ENCODE measurements at regions not wholly inside any gene's neighbourhood (a gene's known extent, or its start where the extent isn't known, plus 50 kb on each side); places are given as distances from the start of the nearest gene placed in this dataset.

- DNase-seq (ENCODE audit: low read depth in 3 of 3, low spot score in 1 of 3): no peak
Measured at GRCh38 chr14:98136012-98136789, 1135.8 kb downstream of the BCL11B start.

GRCh38 chr14:98137131-98138025 lies 1134.6 kb downstream of the BCL11B start:
- DNase-seq (ENCODE audit: low read depth in 3 of 3, low spot score in 1 of 3): no peak

GRCh38 chr14:98138666-98139065 lies 1133.3 kb downstream of the BCL11B start:
- DNase-seq (ENCODE audit: low read depth in 3 of 3, low spot score in 1 of 3): peak; percentile 35 to 52 (median 35)

GRCh38 chr14:98140862-98141530 lies 1131.0 kb downstream of the BCL11B start:
- DNase-seq (ENCODE audit: low read depth in 3 of 3, low spot score in 1 of 3): no peak

- no peak for DNase-seq (ENCODE audit: low read depth in 3 of 3, low spot score in 1 of 3)
Measured at GRCh38 chr14:98143566-98143965, 1128.4 kb downstream of the BCL11B start.

- no peak for DNase-seq (ENCODE audit: low read depth in 3 of 3, low spot score in 1 of 3)
Measured at GRCh38 chr14:98144964-98145363, 1127.0 kb downstream of the BCL11B start.

GRCh38 chr14:98146416-98146815 lies 1125.6 kb downstream of the BCL11B start:
- no peak for DNase-seq (ENCODE audit: low read depth in 3 of 3, low spot score in 1 of 3)

- DNase-seq (ENCODE audit: low read depth in 3 of 3, low spot score in 1 of 3): no peak
Measured at GRCh38 chr14:98154254-98154653, 1117.7 kb downstream of the BCL11B start.

- DNase-seq (ENCODE audit: low read depth in 3 of 3, low spot score in 1 of 3): no peak
Measured at GRCh38 chr14:98156411-98156810, 1115.6 kb downstream of the BCL11B start.

- DNase-seq (ENCODE audit: low read depth in 3 of 3, low spot score in 1 of 3): no peak
Measured at GRCh38 chr14:98160901-98161300, 1111.1 kb downstream of the BCL11B start.

GRCh38 chr14:98161356-98161755 lies 1110.6 kb downstream of the BCL11B start:
- no peak for DNase-seq (ENCODE audit: low read depth in 3 of 3, low spot score in 1 of 3)

GRCh38 chr14:98162856-98163805 lies 1108.9 kb downstream of the BCL11B start:
- no peak for DNase-seq (ENCODE audit: low read depth in 3 of 3, low spot score in 1 of 3)

GRCh38 chr14:98163873-98164272 lies 1108.1 kb downstream of the BCL11B start:
- DNase-seq (ENCODE audit: low read depth in 3 of 3, low spot score in 1 of 3): no peak

- DNase-seq (ENCODE audit: low read depth in 3 of 3, low spot score in 1 of 3): no peak
Measured at GRCh38 chr14:98165976-98166375, 1106.0 kb downstream of the BCL11B start.

GRCh38 chr14:98167275-98167674 lies 1104.7 kb downstream of the BCL11B start:
- DNase-seq (ENCODE audit: low read depth in 3 of 3, low spot score in 1 of 3): no peak

GRCh38 chr14:98167705-98168104 lies 1104.3 kb downstream of the BCL11B start:
- DNase-seq (ENCODE audit: low read depth in 3 of 3, low spot score in 1 of 3): no peak

GRCh38 chr14:98168211-98168985 lies 1103.6 kb downstream of the BCL11B start:
- no peak for DNase-seq (ENCODE audit: low read depth in 3 of 3, low spot score in 1 of 3)

- DNase-seq (ENCODE audit: low read depth in 3 of 3, low spot score in 1 of 3): no peak
Measured at GRCh38 chr14:98169170-98169587, 1102.8 kb downstream of the BCL11B start.

- no peak for DNase-seq (ENCODE audit: low read depth in 3 of 3, low spot score in 1 of 3)
Measured at GRCh38 chr14:98170575-98170974, 1101.4 kb downstream of the BCL11B start.

GRCh38 chr14:98171654-98172053 lies 1100.3 kb downstream of the BCL11B start:
- no peak for DNase-seq (ENCODE audit: low read depth in 3 of 3, low spot score in 1 of 3)

Data from stimulated activated CD4-positive, alpha-beta T cell treated with anti-CD3 and anti-CD28 coated beads, TNF-alpha, amount 100 ng/mL, for 1 hour (primary cell).